ENCODE measurements at regions not wholly inside any gene's neighbourhood (a gene's known extent, or its start where the extent isn't known, plus 50 kb on each side); places are given as distances from the start of the nearest gene placed in this dataset.

- intact Hi-C loops (cut with DNase I) = no loop called here
- DNase-seq (ENCODE audit: missing footprints) (no peak), ATAC-seq (no peak)
These were observed 372.7 kb downstream of the LIG4 start for GRCh38 chr13:107842562-107843180.

- intact Hi-C loops (cut with DNase I) = no loop called here
- ATAC-seq = no peak
- DNase-seq (ENCODE audit: missing footprints) = no peak
These were observed 376.7 kb downstream of the LIG4 start for GRCh38 chr13:107838588-107839161.

- DNase-seq (ENCODE audit: missing footprints) (no peak), ATAC-seq (no peak)
- intact Hi-C loops (cut with DNase I) = no loop called here
These were observed 378.7 kb downstream of the LIG4 start for GRCh38 chr13:107836685-107837084.

GRCh38 chr13:107835339-107836018, 379.9 kb downstream of the LIG4 start:
- DNase-seq (ENCODE audit: missing footprints) (no peak), ATAC-seq (no peak)
- intact Hi-C loops (cut with DNase I) = no loop called here

GRCh38 chr13:107834717-107835116, 380.6 kb downstream of the LIG4 start:
- DNase-seq (ENCODE audit: missing footprints) = no peak
- intact Hi-C loops (cut with DNase I) = no loop called here

GRCh38 chr13:107834281-107834680, 381.1 kb downstream of the LIG4 start:
- no peak for DNase-seq (ENCODE audit: missing footprints)
- no peak for ATAC-seq
- intact Hi-C loops (cut with DNase I) = no loop called here

More at GRCh38 chr13:107834717-107835116, 380.6 kb downstream of the LIG4 start:
- ATAC-seq = no peak

GRCh38 chr13:107832500-107833100, 382.7 kb downstream of the LIG4 start:
- intact Hi-C loops (cut with DNase I) = no loop called here

GRCh38 chr13:107830804-107831203, 384.5 kb downstream of the LIG4 start:
- DNase-seq (ENCODE audit: missing footprints) = no peak
- intact Hi-C loops (cut with DNase I) = no loop called here
- ATAC-seq = no peak

More at GRCh38 chr13:107832500-107833100, 382.7 kb downstream of the LIG4 start:
- ATAC-seq (no peak), DNase-seq (ENCODE audit: missing footprints) (no peak)

GRCh38 chr13:107827840-107828549, 387.3 kb downstream of the LIG4 start:
- DNase-seq (ENCODE audit: missing footprints) (no peak), ATAC-seq (no peak)
- intact Hi-C loops (cut with DNase I) = no loop called here

- no peak for ATAC-seq
- DNase-seq (ENCODE audit: missing footprints) = no peak
- intact Hi-C loops (cut with DNase I) = no loop called here
These were observed 390.7 kb downstream of the LIG4 start for GRCh38 chr13:107824635-107825034.

GRCh38 chr13:107822006-107822405, 393.3 kb downstream of the LIG4 start:
- no peak for DNase-seq (ENCODE audit: missing footprints)
- intact Hi-C loops (cut with DNase I) = no loop called here
- ATAC-seq = no peak

GRCh38 chr13:107821492-107821891, 393.8 kb downstream of the LIG4 start:
- no peak for ATAC-seq
- intact Hi-C loops (cut with DNase I) = no loop called here

GRCh38 chr13:107819071-107819470, 396.3 kb downstream of the LIG4 start:
- DNase-seq (ENCODE audit: missing footprints) (no peak), ATAC-seq (no peak)
- intact Hi-C loops (cut with DNase I) = no loop called here

More at GRCh38 chr13:107821492-107821891, 393.8 kb downstream of the LIG4 start:
- no peak for DNase-seq (ENCODE audit: missing footprints)

- DNase-seq (ENCODE audit: missing footprints) (no peak), ATAC-seq (no peak)
- intact Hi-C loops (cut with DNase I) = no loop called here
These were observed 397.6 kb downstream of the LIG4 start for GRCh38 chr13:107817647-107818287.

GRCh38 chr13:107812014-107812412, 403.3 kb downstream of the LIG4 start:
- ATAC-seq (no peak), DNase-seq (ENCODE audit: missing footprints) (no peak)
- intact Hi-C loops (cut with DNase I) = no loop called here

- DNase-seq (ENCODE audit: missing footprints) (no peak), ATAC-seq (no peak)
- intact Hi-C loops (cut with DNase I) = no loop called here
These were observed 403.9 kb downstream of the LIG4 start for GRCh38 chr13:107811233-107812013.

GRCh38 chr13:107809125-107809524, 406.2 kb downstream of the LIG4 start:
- no peak for DNase-seq (ENCODE audit: missing footprints)
- intact Hi-C loops (cut with DNase I) = no loop called here
- no peak for ATAC-seq

GRCh38 chr13:107808389-107808788, 406.9 kb downstream of the LIG4 start:
- ATAC-seq = no peak
- intact Hi-C loops (cut with DNase I) = no loop called here
- DNase-seq (ENCODE audit: missing footprints) = no peak
